ENCODE measurements at regions not wholly inside any gene's neighbourhood (a gene's known extent, or its start where the extent isn't known, plus 50 kb on each side); places are given as distances from the start of the nearest gene placed in this dataset.

DNA sequence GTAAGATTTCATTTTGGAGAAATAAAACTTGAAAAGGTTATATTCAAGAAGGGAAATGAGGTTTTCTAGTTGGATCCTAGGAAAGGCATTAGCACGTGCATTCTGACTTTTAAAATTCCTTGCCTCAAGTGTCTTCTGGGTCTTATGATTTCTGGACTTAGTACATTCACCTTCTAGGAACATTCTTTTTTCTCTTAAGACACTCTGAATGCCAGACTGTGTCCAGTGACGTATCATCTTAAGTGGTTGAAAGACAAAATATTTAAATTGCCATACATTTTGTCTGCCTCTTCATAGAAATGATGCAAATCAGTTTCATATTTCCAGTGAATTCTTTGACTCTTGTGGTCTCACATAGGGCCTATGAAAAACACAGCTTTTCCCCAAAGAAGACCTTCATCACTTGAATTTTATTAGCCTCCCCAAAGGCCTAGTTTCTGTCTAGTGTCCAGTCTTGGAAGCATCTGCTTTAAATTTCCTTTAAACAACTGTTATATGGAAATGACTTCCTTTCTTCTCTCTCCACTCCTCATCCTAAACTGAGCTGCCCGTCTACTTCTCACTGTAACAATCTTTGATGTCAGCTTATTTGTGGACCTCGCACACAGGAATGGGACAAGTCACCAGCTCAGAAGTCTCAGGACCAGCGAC is 187.2 kb downstream of the HLX start:
- Histone ChIP-seq H3K4me3 (ENCODE audit: low read length) (no peak overlapping the region), H3K27ac (ENCODE audit: low read length) (no peak overlapping the region), H3K9me3 (ENCODE audit: low read length) (no peaks in the 10 kb centered on the region; the same call in 1 of the 2 replicates), H3K79me2 (ENCODE audit: low read length) (no peaks in the 10 kb centered on the region), H3K4me1 (ENCODE audit: insufficient read depth, low read length) (no peaks in the 10 kb centered on the region), H3K27me3 (ENCODE audit: low read length) (no peaks in the 10 kb centered on the region), H3F3A (ENCODE audit: low read length, unreplicated experiment) (no peaks in the 10 kb centered on the region), H3K9ac (ENCODE audit: low read length) (no peak overlapping the region), H3K9me2 (replicated peaks; ENCODE audit: low read length) (no peaks in the 10 kb centered on the region), H3K4me2 (ENCODE audit: low read length) (no peak overlapping the region), H2AFZ (ENCODE audit: low read length) (no peak overlapping the region), H3K36me3 (ENCODE audit: low read depth, low read length) (no peaks in the 10 kb centered on the region), H4K20me1 (ENCODE audit: low read length) (no peaks in the 10 kb centered on the region)
- ATAC-seq (no peak), DNase-seq (no peak)
- TF ChIP-seq, protein P1, sequence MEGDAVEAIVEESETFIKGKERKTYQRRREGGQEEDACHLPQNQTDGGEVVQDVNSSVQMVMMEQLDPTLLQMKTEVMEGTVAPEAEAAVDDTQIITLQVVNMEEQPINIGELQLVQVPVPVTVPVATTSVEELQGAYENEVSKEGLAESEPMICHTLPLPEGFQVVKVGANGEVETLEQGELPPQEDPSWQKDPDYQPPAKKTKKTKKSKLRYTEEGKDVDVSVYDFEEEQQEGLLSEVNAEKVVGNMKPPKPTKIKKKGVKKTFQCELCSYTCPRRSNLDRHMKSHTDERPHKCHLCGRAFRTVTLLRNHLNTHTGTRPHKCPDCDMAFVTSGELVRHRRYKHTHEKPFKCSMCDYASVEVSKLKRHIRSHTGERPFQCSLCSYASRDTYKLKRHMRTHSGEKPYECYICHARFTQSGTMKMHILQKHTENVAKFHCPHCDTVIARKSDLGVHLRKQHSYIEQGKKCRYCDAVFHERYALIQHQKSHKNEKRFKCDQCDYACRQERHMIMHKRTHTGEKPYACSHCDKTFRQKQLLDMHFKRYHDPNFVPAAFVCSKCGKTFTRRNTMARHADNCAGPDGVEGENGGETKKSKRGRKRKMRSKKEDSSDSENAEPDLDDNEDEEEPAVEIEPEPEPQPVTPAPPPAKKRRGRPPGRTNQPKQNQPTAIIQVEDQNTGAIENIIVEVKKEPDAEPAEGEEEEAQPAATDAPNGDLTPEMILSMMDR (conservative IDR thresholded peaks at IDR 0.05; ENCODE audit: low read depth, low read length), result no peak
- TF ChIP-seq EZH2phosphoT487 (IDR thresholded peaks at IDR 0.05; ENCODE audit: borderline replicate concordance, low read length), result no peak
- no peak for TF ChIP-seq EZH2 (IDR thresholded peaks at IDR 0.05; ENCODE audit: low read length, unreplicated experiment)
- CTCF ChIA-PET, result no interaction called here
- intact Hi-C loops (cut with micrococcal nuclease), result no loop called here
- POLR2A ChIA-PET (ENCODE audit: unreplicated experiment), result no interaction called here
- no TSS peak for BruUV-seq (replicated peaks)

DNA sequence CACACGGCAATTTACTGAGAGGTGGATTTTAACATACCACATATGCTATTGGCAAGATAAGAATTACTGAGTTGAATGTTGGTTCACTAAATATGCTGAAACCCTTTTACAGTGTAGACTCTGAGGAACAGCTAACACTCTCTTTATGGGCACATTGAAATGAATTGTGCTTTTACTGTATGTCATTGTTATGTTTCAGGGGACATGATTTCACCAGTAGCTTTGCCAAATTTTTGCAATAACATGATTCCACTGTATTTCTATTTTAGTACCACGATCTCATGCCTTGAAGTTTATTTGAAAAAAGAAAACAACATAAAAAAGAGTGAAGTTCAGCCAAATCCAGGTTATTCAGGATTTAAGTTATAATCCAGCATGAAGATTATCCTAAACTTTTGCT is 188.5 kb downstream of the HLX start:
- no peaks in the 10 kb centered on the region for H3F3A ChIP-seq (ENCODE audit: low read length, unreplicated experiment)
- no peak overlapping the region for H3K9ac ChIP-seq (ENCODE audit: low read length)
- H2AFZ ChIP-seq (ENCODE audit: low read length), result no peak overlapping the region
- no peak overlapping the region for H3K4me3 ChIP-seq (ENCODE audit: low read length)
- no TSS peak for BruUV-seq (replicated peaks)
- intact Hi-C loops (cut with micrococcal nuclease), result no loop called here
- H3K27me3 ChIP-seq (ENCODE audit: low read length), result no peaks in the 10 kb centered on the region
- H3K4me2 ChIP-seq (ENCODE audit: low read length), result no peak overlapping the region
- ATAC-seq, result no peak
- no peak for DNase-seq
- H3K4me1 ChIP-seq (ENCODE audit: insufficient read depth, low read length), result no peaks in the 10 kb centered on the region
- ChIA-PET POLR2A (ENCODE audit: unreplicated experiment) (no interaction called here), CTCF (no interaction called here)
- TF ChIP-seq, protein P1 (conservative IDR thresholded peaks at IDR 0.05; ENCODE audit: low read depth, low read length), result no peak
- TF ChIP-seq EZH2phosphoT487 (IDR thresholded peaks at IDR 0.05; ENCODE audit: borderline replicate concordance, low read length), result no peak
- TF ChIP-seq EZH2 (IDR thresholded peaks at IDR 0.05; ENCODE audit: low read length, unreplicated experiment), result no peak
- no peaks in the 10 kb centered on the region for H3K36me3 ChIP-seq (ENCODE audit: low read depth, low read length)
- H3K27ac ChIP-seq (ENCODE audit: low read length), result no peak overlapping the region
- H4K20me1 ChIP-seq (ENCODE audit: low read length), result no peaks in the 10 kb centered on the region
- no peaks in the 10 kb centered on the region for H3K79me2 ChIP-seq (ENCODE audit: low read length)
- no peaks in the 10 kb centered on the region; the same call in 1 of the 2 replicates for H3K9me3 ChIP-seq (ENCODE audit: low read length)
- no peaks in the 10 kb centered on the region for H3K9me2 ChIP-seq (replicated peaks; ENCODE audit: low read length)

DNA sequence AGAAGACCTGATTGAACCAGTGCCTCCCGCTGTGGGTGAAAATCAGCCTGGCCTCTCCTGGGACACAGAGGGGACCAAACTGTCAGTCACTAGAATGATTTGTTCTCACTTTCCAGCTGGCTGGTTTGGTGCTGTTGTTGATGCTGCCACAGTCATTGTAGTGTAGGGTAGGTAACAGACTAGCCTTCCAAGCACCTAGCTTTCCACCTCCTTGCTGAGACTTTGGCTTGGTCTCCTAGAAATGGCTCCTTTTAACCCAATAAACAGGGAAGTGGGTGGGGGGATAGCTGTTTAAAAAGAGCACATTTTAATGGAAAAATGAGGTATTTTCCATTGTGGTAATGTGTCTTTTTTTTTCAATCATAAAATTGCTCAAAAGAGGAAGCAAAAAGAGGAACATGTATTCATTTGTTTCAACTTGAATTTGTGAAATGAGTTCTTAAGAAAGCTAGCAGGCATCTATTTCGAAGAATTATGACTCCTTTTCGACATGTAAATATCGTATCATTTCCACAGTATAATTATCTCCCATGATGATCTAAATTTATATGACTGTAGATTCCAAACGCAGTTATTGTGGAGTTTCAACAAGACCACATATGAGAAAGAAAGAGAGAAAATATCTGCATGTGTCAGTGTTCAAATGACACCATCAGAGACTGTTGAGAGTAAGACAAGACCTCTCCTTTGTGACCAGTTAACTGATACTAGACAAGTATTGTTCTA is 190.1 kb downstream of the HLX start:
- BruUV-seq (replicated peaks), result no TSS peak
- H2AFZ ChIP-seq (ENCODE audit: low read length), result no peak overlapping the region
- ChIA-PET CTCF (no interaction called here), POLR2A (ENCODE audit: unreplicated experiment) (no interaction called here)
- no peaks in the 10 kb centered on the region for H3K27me3 ChIP-seq (ENCODE audit: low read length)
- no peaks in the 10 kb centered on the region for H3F3A ChIP-seq (ENCODE audit: low read length, unreplicated experiment)
- H3K4me3 ChIP-seq (ENCODE audit: low read length), result no peak overlapping the region
- H3K9me3 ChIP-seq (ENCODE audit: low read length), result no peaks in the 10 kb centered on the region; the same call in 1 of the 2 replicates
- H3K9ac ChIP-seq (ENCODE audit: low read length), result no peak overlapping the region
- DNase-seq (no peak), ATAC-seq (no peak)
- H3K4me1 ChIP-seq (ENCODE audit: insufficient read depth, low read length), result no peaks in the 10 kb centered on the region
- H3K9me2 ChIP-seq (replicated peaks; ENCODE audit: low read length), result no peaks in the 10 kb centered on the region
- H3K36me3 ChIP-seq (ENCODE audit: low read depth, low read length), result no peaks in the 10 kb centered on the region
- H3K27ac ChIP-seq (ENCODE audit: low read length), result no peak overlapping the region
- H3K4me2 ChIP-seq (ENCODE audit: low read length), result no peak overlapping the region
- no peak for TF ChIP-seq EZH2 (IDR thresholded peaks at IDR 0.05; ENCODE audit: low read length, unreplicated experiment)
- TF ChIP-seq, protein P1 (conservative IDR thresholded peaks at IDR 0.05; ENCODE audit: low read depth, low read length), result no peak
- TF ChIP-seq EZH2phosphoT487 (IDR thresholded peaks at IDR 0.05; ENCODE audit: borderline replicate concordance, low read length), result no peak
- H4K20me1 ChIP-seq (ENCODE audit: low read length), result no peaks in the 10 kb centered on the region
- intact Hi-C loops (cut with micrococcal nuclease), result no loop called here
- no peaks in the 10 kb centered on the region for H3K79me2 ChIP-seq (ENCODE audit: low read length)

All from PC-3 (cell line).